ENCODE measurements at regions not wholly inside any gene's neighbourhood (a gene's known extent, or its start where the extent isn't known, plus 50 kb on each side); places are given as distances from the start of the nearest gene placed in this dataset.

- TF ChIP-seq CTCF (IDR thresholded peaks at IDR 0.05): no peak
Measured at GRCh38 chr5:174340226-174340625, 294.7 kb downstream of the NSG2 start.

- no peak for TF ChIP-seq CTCF (IDR thresholded peaks at IDR 0.05)
Measured at GRCh38 chr5:174342696-174343095, 297.2 kb downstream of the NSG2 start.

GRCh38 chr5:174343826-174344225, 298.3 kb downstream of the NSG2 start:
- TF ChIP-seq CTCF (IDR thresholded peaks at IDR 0.05): no peak

GRCh38 chr5:174344335-174344734, 298.8 kb downstream of the NSG2 start:
- no peak for TF ChIP-seq CTCF (IDR thresholded peaks at IDR 0.05)

GRCh38 chr5:174347183-174347582, 301.7 kb downstream of the NSG2 start:
- no peak for TF ChIP-seq CTCF (IDR thresholded peaks at IDR 0.05)

- TF ChIP-seq CTCF (IDR thresholded peaks at IDR 0.05): no peak
Measured at GRCh38 chr5:174348311-174348981, 302.9 kb downstream of the NSG2 start.

GRCh38 chr5:174352681-174353080, 307.2 kb downstream of the NSG2 start:
- TF ChIP-seq CTCF (IDR thresholded peaks at IDR 0.05): no peak

- no peak for TF ChIP-seq CTCF (IDR thresholded peaks at IDR 0.05)
Measured at GRCh38 chr5:174354571-174354970, 309.1 kb downstream of the NSG2 start.

All from LNCAP (cell line).